Gastrocnemius medialis (tissue), 4 donors: ENCODE measurements at regions not wholly inside any gene's neighbourhood (a gene's known extent, or its start where the extent isn't known, plus 50 kb on each side); places are given as distances from the start of the nearest gene placed in this dataset.

Experiments
- CTCF ChIP-seq, 5 experiments: fragments of 450-650 bp in 3 of 5; fragments of 200-600 bp in 2 of 5; sonication (generic) in 2 of 5; IDR thresholded peaks in 4 of 5; conservative IDR thresholded peaks in 1 of 5; 1 replicate in 4 of 5; 2 replicates in 1 of 5; pipeline ENCODE4 v1.5.1; 2016 to 2019; ENCODE audit warnings: antibody characterized with exemption in 5 of 5, mild to moderate bottlenecking in 3 of 5, moderate library complexity in 3 of 5
- POLR2A ChIP-seq, 2 donors: fragments of 450-650 bp; IDR thresholded peaks; one replicate each; pipeline ENCODE4 v1.6.1; 2017; ENCODE audit warnings: antibody characterized with exemption in 2 of 2, mild to moderate bottlenecking in 2 of 2, moderate library complexity in 2 of 2

DNA sequence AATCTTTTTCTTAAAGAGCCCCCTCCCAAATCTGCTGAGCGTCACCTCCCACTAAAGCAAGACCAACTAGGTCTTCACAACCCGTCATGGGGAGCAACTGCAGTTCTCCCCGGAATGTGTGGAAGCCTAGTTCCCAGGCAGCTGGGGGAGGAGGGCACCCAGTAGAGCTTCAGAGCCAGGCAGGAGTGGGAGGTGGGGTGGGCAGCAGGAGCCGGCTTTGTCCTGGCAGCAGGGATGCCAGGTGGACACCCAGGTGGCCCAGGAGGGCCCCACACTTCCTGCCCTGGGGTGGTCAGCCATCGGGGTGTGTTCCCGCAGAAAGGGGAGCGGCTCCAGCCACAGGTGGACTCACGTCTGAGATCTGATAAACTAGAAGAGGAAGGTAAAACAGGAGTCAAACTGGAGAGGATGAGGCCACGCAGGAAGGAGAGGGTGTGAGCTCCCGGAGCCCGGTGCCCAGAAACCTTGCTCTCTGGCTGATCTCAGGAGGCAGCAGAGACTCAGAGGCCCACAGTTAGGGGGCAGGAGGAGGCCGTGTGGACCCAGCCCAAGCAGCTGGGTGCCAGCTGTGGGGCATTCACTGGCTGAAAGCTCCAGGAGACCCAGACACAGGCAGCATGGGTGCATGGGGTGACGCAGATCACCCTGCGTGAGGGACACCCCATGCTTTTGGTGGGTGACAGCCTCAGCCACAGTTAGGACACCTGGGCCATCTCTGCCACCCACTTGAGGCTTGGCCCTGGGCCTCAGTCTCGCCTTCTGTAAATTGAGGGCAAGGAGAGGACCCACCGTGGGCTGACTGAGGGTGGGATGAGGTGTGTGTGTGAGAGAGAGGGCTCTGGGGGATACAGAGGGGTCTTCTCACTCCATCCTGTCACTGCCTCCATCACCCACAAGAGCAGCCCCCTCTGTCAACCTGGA is 260.8 kb upstream of the TNRC6C start:
- no peak for TF ChIP-seq CTCF (IDR thresholded peaks at IDR 0.05 in 4 of 5, conservative IDR thresholded peaks at IDR 0.05 in 1 of 5)
- TF ChIP-seq POLR2A (IDR thresholded peaks at IDR 0.05): no peak
